Panc1 (cell line): ENCODE measurements at regions not wholly inside any gene's neighbourhood (a gene's known extent, or its start where the extent isn't known, plus 50 kb on each side); places are given as distances from the start of the nearest gene placed in this dataset.

Experiments used
- ATAC-seq: fragments of 200-7000 bp; cut with Tn5 transposase; 2 replicates; pipeline ENCODE4 v1.9.1; 2020; ENCODE audit warnings: mild to moderate bottlenecking, moderate library complexity
- BruUV-seq: library from RNA; stranded (reverse); fragments of 400-500 nt; replicated peaks from 2 replicates; lab custom pipeline; 2021; lab: Mats Ljungman, UMichigan
- CTCF ChIA-PET: fragments of 300-600 bp; sonication (Branson Sonifier 250); formaldehyde crosslinking; loops from one replicate; lab custom pipeline; 2022; ENCODE audit warnings: antibody characterized with exemption; lab: Charles Lee
- POLR2A ChIA-PET: fragments of 300-600 bp; sonication (Branson Sonifier 250); formaldehyde crosslinking; loops from one replicate; lab custom pipeline; 2022; ENCODE audit warnings: antibody characterized with exemption; lab: Charles Lee
- DNase-seq: peaks from one replicate; pipeline ENCODE4 v3.0.0-alpha.2; 2010; ENCODE audit warnings: low read depth, low spot score
- H3K27ac ChIP-seq: 2 replicates; pipeline ENCODE4 v1.5.1; 2011; ENCODE audit warnings: mild to moderate bottlenecking, low read length, inconsistent platforms
- H3K27me3 ChIP-seq: fragments of 200-500 bp; sonication (Bioruptor generic); 2 replicates; pipeline ENCODE4 v1.6.0; 2014; ENCODE audit warnings: low read length, inconsistent platforms; ENCODE audit not compliant: control insufficient read depth, insufficient read depth
- H3K36me3 ChIP-seq: fragments of 200-500 bp; sonication (Bioruptor generic); 2 replicates; pipeline ENCODE4 v1.5.1; 2014; ENCODE audit warnings: inconsistent platforms, mild to moderate bottlenecking, low read length, moderate library complexity; ENCODE audit not compliant: control insufficient read depth, insufficient read depth
- H3K4me1 ChIP-seq: 2 replicates; pipeline ENCODE4 v1.5.1; 2011; ENCODE audit warnings: inconsistent platforms, mild to moderate bottlenecking, low read length, moderate library complexity; ENCODE audit not compliant: control insufficient read depth, insufficient read depth
- H3K4me3 ChIP-seq, 2 experiments: 2 replicates each; pipeline ENCODE4 v1.5.1; 2011 to 2012; ENCODE audit warnings: low read depth in 2 of 2, low read length in 2 of 2, mild to moderate bottlenecking in 2 of 2, inconsistent platforms in 1 of 2, moderate library complexity in 1 of 2
- H3K9me3 ChIP-seq: fragments of 200-500 bp; sonication (Bioruptor generic); 2 replicates; pipeline ENCODE4 v1.5.1; 2014; ENCODE audit warnings: low read depth, mild to moderate bottlenecking, inconsistent platforms, low read length, moderate library complexity; ENCODE audit not compliant: control insufficient read depth, insufficient read depth
- CTCF ChIP-seq: fragments of 450-650 bp; IDR thresholded peaks from 2 replicates; pipeline ENCODE4 v1.5.1; 2017; ENCODE audit warnings: mild to moderate bottlenecking
- POLR2AphosphoS5 ChIP-seq: IDR thresholded peaks from 2 replicates; pipeline ENCODE4 v1.6.1; 2012; ENCODE audit warnings: mild to moderate bottlenecking, low read depth, low read length, moderate library complexity
- REST ChIP-seq, 2 experiments: IDR thresholded peaks; 2 replicates each; pipeline ENCODE4 v1.6.1; 2011 to 2012; ENCODE audit warnings: low read depth in 2 of 2, control low read depth in 1 of 2, low read length in 1 of 2, mild to moderate bottlenecking in 1 of 2, moderate library complexity in 1 of 2; ENCODE audit not compliant: insufficient read depth in 1 of 2
- SIN3A ChIP-seq: IDR thresholded peaks from 2 replicates; pipeline ENCODE4 v1.6.1; 2012; ENCODE audit warnings: low read depth, mild to moderate bottlenecking, low read length, moderate library complexity, borderline replicate concordance; ENCODE audit not compliant: insufficient read depth
- TCF7L2 ChIP-seq: IDR thresholded peaks from 2 replicates; pipeline ENCODE4 v1.6.1; 2011; ENCODE audit warnings: mild to moderate bottlenecking, low read depth, low read length, inconsistent platforms
- in situ Hi-C: cut with HindIII; loops from 2 replicates; pipeline ENCODE4 v1.10.0; 2016; ENCODE audit warnings: low sequenced_read_pairs, low pct_unique_long_range_greater_than_20kb
- intact Hi-C: fragments of 100-400 bp; cut with micrococcal nuclease; formaldehyde crosslinking; loops from one replicate; pipeline ENCODE4 v1.10.0; 2022; ENCODE audit not compliant: unreplicated experiment

DNA sequence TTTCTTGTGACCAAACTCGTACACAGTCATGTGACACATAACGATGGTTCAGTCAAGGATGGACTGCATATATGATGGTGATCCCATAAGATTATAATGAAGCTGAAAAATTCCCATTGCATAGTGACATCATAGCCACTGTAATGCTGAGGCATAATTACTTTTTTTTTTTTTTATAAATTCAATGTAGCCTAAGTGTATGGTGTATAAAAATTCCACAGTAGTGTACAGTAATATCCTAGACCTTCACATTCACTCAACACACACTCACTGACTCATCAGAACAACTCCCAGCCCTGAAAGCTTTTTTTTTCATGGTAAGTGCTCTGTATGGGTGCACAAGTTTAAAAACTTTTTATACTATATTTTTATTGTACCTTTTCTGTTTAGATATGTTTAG lies 105.0 kb downstream of the AREG start:
- H3K27me3 ChIP-seq, result no peaks in the 10 kb centered on the region
- in situ Hi-C loops, result no loop called here
- POLR2A ChIA-PET, result no interaction called here
- no TSS peak for BruUV-seq
- CTCF ChIA-PET, result no interaction called here
- no peak overlapping the region for H3K4me3 ChIP-seq
- intact Hi-C loops, result no loop called here
- TF ChIP-seq POLR2AphosphoS5 (no peak), REST (IDR thresholded peaks at IDR 0.05; ENCODE audit: insufficient read depth in 1 of 2, low read depth in 2 of 2, low read length in 1 of 2) (no peak), SIN3A (no peak), TCF7L2 (no peak), CTCF (no peak)
- no peaks in the 10 kb centered on the region for H3K4me1 ChIP-seq
- H3K27ac ChIP-seq, result no peak overlapping the region
- no peak for ATAC-seq
- no peaks in the 10 kb centered on the region for H3K36me3 ChIP-seq
- no peaks in the 10 kb centered on the region for H3K9me3 ChIP-seq
- no peak for DNase-seq

GRCh38 chr4:74555231-74555630 lies 110.3 kb downstream of the AREG start:
- Histone ChIP-seq H3K4me3 (no peak overlapping the region), H3K4me1 (no peaks in the 10 kb centered on the region), H3K27me3 (no peaks in the 10 kb centered on the region), H3K9me3 (no peaks in the 10 kb centered on the region), H3K27ac (no peak overlapping the region), H3K36me3 (no peaks in the 10 kb centered on the region)
- no TSS peak for BruUV-seq
- in situ Hi-C loops (no loop called here), intact Hi-C loops (no loop called here)
- DNase-seq, result no peak
- ChIA-PET POLR2A (no interaction called here), CTCF (no interaction called here)
- no peak for TF ChIP-seq TCF7L2
- TF ChIP-seq CTCF, result no peak
- no peak for TF ChIP-seq REST (IDR thresholded peaks at IDR 0.05; ENCODE audit: insufficient read depth in 1 of 2, low read depth in 2 of 2, low read length in 1 of 2)
- TF ChIP-seq POLR2AphosphoS5, result no peak
- no peak for TF ChIP-seq SIN3A
- ATAC-seq, result no peak
